IMR-90 (cell line): ENCODE measurements at regions not wholly inside any gene's neighbourhood (a gene's known extent, or its start where the extent isn't known, plus 50 kb on each side); places are given as distances from the start of the nearest gene placed in this dataset.
"Not testable (repeated sequence)": the region's sequence is repeated elsewhere in the genome, so short reads cannot be mapped to it uniquely, and the experiment has no call there.

Experiments used
- ATAC-seq: fragments of 200-7000 bp; cut with Tn5 transposase; 2 replicates; pipeline ENCODE4 v1.9.1; 2020; ENCODE audit warnings: low read depth, mild to moderate bottlenecking, moderate library complexity
- BruUV-seq: library from RNA; stranded (reverse); fragments of 400-500 nt; replicated peaks from 2 replicates; lab custom pipeline; 2021; lab: Mats Ljungman, UMichigan
- CTCF ChIA-PET: fragments of 300-600 bp; formaldehyde crosslinking; extraction: SDS; loops from one replicate; lab custom pipeline; 2021; ENCODE audit warnings: antibody characterized with exemption; lab: Yijun Ruan, JAX
- POLR2A ChIA-PET: fragments of 300-600 bp; sonication (Branson Sonifier 250); formaldehyde crosslinking; loops from one replicate; lab custom pipeline; 2022; ENCODE audit warnings: antibody characterized with exemption; ENCODE audit not compliant: unreplicated experiment; lab: Charles Lee
- DNase-seq: peaks from one replicate; pipeline ENCODE4 v3.0.0; 2013
- H2AFZ ChIP-seq: replicated peaks from 2 replicates; pipeline ENCODE3; 2013; ENCODE audit warnings: low read length, mild to moderate bottlenecking; ENCODE audit not compliant: poor library complexity
- H2AK5ac ChIP-seq: 2 replicates; pipeline ENCODE4 v1.6.1; 2013; ENCODE audit warnings: low read depth, low read length, inconsistent platforms
- H2AK9ac ChIP-seq: replicated peaks from 2 replicates; pipeline ENCODE3; 2013; ENCODE audit warnings: mild to moderate bottlenecking, low read depth, low read length, moderate library complexity; ENCODE audit not compliant: poor library complexity
- H2BK120ac ChIP-seq: 2 replicates; pipeline ENCODE4 v1.6.1; 2013; ENCODE audit warnings: low read depth, low read length, inconsistent platforms
- H2BK15ac ChIP-seq: 3 replicates; pipeline ENCODE4 v1.6.1; 2013; ENCODE audit warnings: low read depth, low read length, inconsistent platforms
- H2BK20ac ChIP-seq: 2 replicates; pipeline ENCODE4 v1.6.1; 2013; ENCODE audit warnings: low read depth, mild to moderate bottlenecking, inconsistent platforms, low read length, moderate library complexity
- H2BK5ac ChIP-seq: 2 replicates; pipeline ENCODE4 v1.6.1; 2013; ENCODE audit warnings: mild to moderate bottlenecking, low read depth, low read length, inconsistent platforms; ENCODE audit not compliant: poor library complexity, severe bottlenecking
- H3K14ac ChIP-seq: replicated peaks from 2 replicates; pipeline ENCODE4 v1.6.1; 2013; ENCODE audit warnings: low read depth, low read length, inconsistent platforms
- H3K18ac ChIP-seq: 2 replicates; pipeline ENCODE4 v1.6.1; 2013; ENCODE audit warnings: low read depth, low read length, control low read depth
- H3K23ac ChIP-seq: 2 replicates; pipeline ENCODE4 v1.6.1; 2013; ENCODE audit warnings: low read depth, low read length, inconsistent platforms
- H3K27ac ChIP-seq: 2 replicates; pipeline ENCODE4 v1.5.1; 2013; ENCODE audit warnings: mild to moderate bottlenecking, control low read depth, low read length; ENCODE audit not compliant: insufficient read depth
- H3K27me3 ChIP-seq: 2 replicates; pipeline ENCODE4 v1.6.1; 2013; ENCODE audit warnings: low read length; ENCODE audit not compliant: control insufficient read depth, insufficient read depth
- H3K36me3 ChIP-seq: 2 replicates; pipeline ENCODE4 v1.6.1; 2013; ENCODE audit warnings: low read length, mixed read lengths; ENCODE audit not compliant: control insufficient read depth, insufficient read depth
- H3K4ac ChIP-seq: 2 replicates; pipeline ENCODE4 v1.6.1; 2013; ENCODE audit warnings: low read depth, low read length, inconsistent platforms
- H3K4me1 ChIP-seq: 2 replicates; pipeline ENCODE4 v1.6.1; 2013; ENCODE audit warnings: low read length, mixed read lengths; ENCODE audit not compliant: control insufficient read depth, insufficient read depth
- H3K4me2 ChIP-seq: 2 replicates; pipeline ENCODE4 v1.6.1; 2013; ENCODE audit warnings: low read depth, mild to moderate bottlenecking, control low read depth, low read length, moderate library complexity
- H3K4me3 ChIP-seq: 2 replicates; pipeline ENCODE4 v1.5.1; 2013; ENCODE audit warnings: low read depth, mild to moderate bottlenecking, control low read depth, low read length, moderate library complexity; ENCODE audit not compliant: insufficient read depth
- H3K56ac ChIP-seq: 2 replicates; pipeline ENCODE4 v1.6.1; 2013; ENCODE audit warnings: low read length, inconsistent platforms; ENCODE audit not compliant: insufficient read depth; ENCODE audit errors: extremely low read depth
- H3K79me1 ChIP-seq, 2 experiments: 2 replicates each; pipeline ENCODE4 v1.6.1; 2013; ENCODE audit warnings: low read length in 2 of 2, inconsistent platforms in 1 of 2, low read depth in 1 of 2
- H3K9ac ChIP-seq: 2 replicates; pipeline ENCODE4 v1.6.1; 2013; ENCODE audit warnings: low read depth, low read length, control low read depth
- H3K9me1 ChIP-seq: 2 replicates; pipeline ENCODE4 v1.6.1; 2013; ENCODE audit warnings: low read length, inconsistent platforms; ENCODE audit not compliant: insufficient read depth
- H3K9me3 ChIP-seq: 2 replicates; pipeline ENCODE4 v1.6.1; 2013; ENCODE audit warnings: low read length; ENCODE audit not compliant: control insufficient read depth, insufficient read depth
- H4K20me1 ChIP-seq: 2 replicates; pipeline ENCODE4 v1.6.1; 2013; ENCODE audit warnings: low read length, inconsistent platforms; ENCODE audit not compliant: insufficient read depth
- H4K5ac ChIP-seq: 2 replicates; pipeline ENCODE4 v1.6.1; 2013; ENCODE audit warnings: mild to moderate bottlenecking, low read depth, low read length, control low read depth
- H4K8ac ChIP-seq, 2 experiments: 2 replicates each; pipeline ENCODE4 v1.6.1; 2013; ENCODE audit warnings: low read depth in 2 of 2, low read length in 2 of 2, control low read depth in 1 of 2, inconsistent platforms in 1 of 2
- H4K91ac ChIP-seq: 2 replicates; pipeline ENCODE4 v1.6.1; 2013; ENCODE audit warnings: low read depth, low read length, inconsistent platforms; ENCODE audit not compliant: insufficient read depth
- WGBS, 2 experiments: methylation state at CpG; one replicate each; pipeline versions ENCODE4 v1.1.5 to v1.1.7; 2013; ENCODE audit warnings: missing lambda C conversion rate in 2 of 2; ENCODE audit not compliant: insufficient read length in 1 of 2; ENCODE audit errors: extremely low coverage in 2 of 2; 5-methylcytosine and 5-hydroxymethylcytosine counted together
- dilution Hi-C: fragments of 300-500 bp; cut with HindIII; formaldehyde crosslinking; loops from one replicate; pipeline ENCODE4 v1.14.3; 2018; ENCODE audit warnings: low sequenced_read_pairs; ENCODE audit not compliant: unreplicated experiment
- in situ Hi-C: fragments of 300-500 bp; cut with MboI; formaldehyde crosslinking; loops from 3 replicates; pipeline ENCODE4 v1.14.3; 2019; ENCODE audit warnings: low sequenced_read_pairs, inconsistent platforms, mixed read lengths
- intact Hi-C: fragments of 100-400 bp; cut with micrococcal nuclease; formaldehyde crosslinking; loops from 2 replicates; pipeline ENCODE4 v1.10.0; 2022

DNA sequence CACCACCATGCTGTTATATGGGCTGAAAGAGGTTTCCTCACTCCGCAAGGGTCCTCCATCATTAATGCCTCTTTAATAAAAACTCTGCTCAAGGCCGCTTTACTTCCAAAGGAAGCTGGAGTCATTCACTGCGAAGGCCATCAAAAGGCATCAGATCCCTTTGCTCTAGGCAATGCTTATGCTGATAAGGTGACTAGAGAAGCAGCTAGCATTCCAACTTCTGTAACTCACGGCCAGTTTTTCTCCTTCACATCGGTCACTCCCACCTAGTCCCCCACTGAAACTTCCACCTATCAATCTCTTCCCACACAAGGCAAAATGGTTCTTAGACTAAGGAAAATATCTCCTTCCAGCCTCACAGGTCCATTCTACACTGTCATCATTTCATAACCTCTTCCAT, 124.2 kb upstream of the RMP24 start:
- DNase-seq, in situ Hi-C loops, H3K36me3 ChIP-seq, H3K4ac ChIP-seq, BruUV-seq, H2AFZ ChIP-seq, H3K4me3 ChIP-seq, H3K56ac ChIP-seq, ATAC-seq, H4K91ac ChIP-seq, H3K14ac ChIP-seq, H3K27ac ChIP-seq, H3K4me2 ChIP-seq, H3K27me3 ChIP-seq, H4K8ac ChIP-seq, H3K9me1 ChIP-seq, H3K4me1 ChIP-seq, CTCF ChIA-PET, intact Hi-C loops, H2AK5ac ChIP-seq, H2BK120ac ChIP-seq, POLR2A ChIA-PET, H3K18ac ChIP-seq, H3K9ac ChIP-seq, H3K79me1 ChIP-seq, H3K23ac ChIP-seq, H2BK20ac ChIP-seq, H2BK15ac ChIP-seq, H4K5ac ChIP-seq, H2AK9ac ChIP-seq, H2BK5ac ChIP-seq, H4K20me1 ChIP-seq, H3K9me3 ChIP-seq, dilution Hi-C loops: not testable (repeated sequence)
- WGBS, 2 experiments, result 67% methylated on average over 2 of the region's 5 CpGs; no CpG with 5 or more reads in 1 of the 2 experiments

DNA sequence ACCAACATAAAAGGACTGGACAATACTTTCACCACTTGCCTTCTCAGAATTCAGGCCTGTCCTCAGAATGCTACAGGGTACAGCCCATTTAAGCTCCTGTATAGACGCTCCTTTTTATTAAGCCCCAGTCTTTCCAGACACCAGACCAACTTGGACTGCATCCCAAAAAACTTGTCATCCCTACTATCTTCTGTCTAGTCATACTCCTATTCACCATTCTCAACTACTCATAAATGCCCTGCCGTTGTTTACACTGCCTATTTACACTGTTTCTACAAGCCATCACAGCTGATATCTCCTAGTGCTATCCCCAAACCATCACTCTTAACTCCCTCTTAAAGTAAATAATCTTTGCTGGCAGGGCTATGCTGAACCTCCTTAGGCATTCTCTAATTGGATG, 123.2 kb upstream of the RMP24 start:
- H3K4me3 ChIP-seq, H2AK9ac ChIP-seq, BruUV-seq, H4K20me1 ChIP-seq, H3K23ac ChIP-seq, H3K14ac ChIP-seq, DNase-seq, H3K79me1 ChIP-seq, dilution Hi-C loops, H3K4ac ChIP-seq, H2BK120ac ChIP-seq, H2BK20ac ChIP-seq, H3K36me3 ChIP-seq, POLR2A ChIA-PET, H4K8ac ChIP-seq, H3K27ac ChIP-seq, H2BK5ac ChIP-seq, H3K27me3 ChIP-seq, H3K9me3 ChIP-seq, CTCF ChIA-PET, H4K91ac ChIP-seq, ATAC-seq, H3K4me2 ChIP-seq, H2AFZ ChIP-seq, in situ Hi-C loops, intact Hi-C loops, H3K56ac ChIP-seq, H3K9ac ChIP-seq, H3K9me1 ChIP-seq, H2BK15ac ChIP-seq, H2AK5ac ChIP-seq, H3K18ac ChIP-seq, H3K4me1 ChIP-seq, H4K5ac ChIP-seq: not testable (repeated sequence)
- 44% methylated on average over 1 of the region's 2 CpGs; no CpG with 5 or more reads in 1 of the 2 experiments for WGBS, 2 experiments
